HepG2 (cell line): ENCODE measurements at regions not wholly inside any gene's neighbourhood (a gene's known extent, or its start where the extent isn't known, plus 50 kb on each side); places are given as distances from the start of the nearest gene placed in this dataset.
A peak's percentile ranks its signal among the peaks of the same experiment; 100 is the strongest.

Experiments
- BRF2 ChIP-seq: sonication (generic); formaldehyde crosslinking; IDR thresholded peaks from 2 replicates; pipeline ENCODE4 v1.8.1; 2022; ENCODE audit warnings: mild to moderate bottlenecking, missing genetic modification reagents
- CTCF ChIP-seq: sonication (generic); formaldehyde crosslinking; IDR thresholded peaks from 2 replicates; pipeline ENCODE4 v1.5.0; 2020; ENCODE audit warnings: mild to moderate bottlenecking, missing genetic modification reagents, moderate library complexity
- EHMT2 ChIP-seq: fragments of 200-600 bp; sonication (generic); IDR thresholded peaks from 2 replicates; pipeline ENCODE4 v1.7.0; 2017; ENCODE audit warnings: antibody characterized with exemption, low read depth, low read length, borderline replicate concordance
- FIP1L1 ChIP-seq: fragments of 200-400 bp; formaldehyde crosslinking; IDR thresholded peaks from 2 replicates; pipeline ENCODE4 v1.6.1; 2018; ENCODE audit warnings: low read depth, mild to moderate bottlenecking, low read length, moderate library complexity, borderline replicate concordance; ENCODE audit not compliant: insufficient read depth
- FOSL2 ChIP-seq: sonication (generic); formaldehyde crosslinking; IDR thresholded peaks from 2 replicates; pipeline ENCODE4 v1.4.0; 2020; ENCODE audit warnings: missing genetic modification reagents
- FOXK1 ChIP-seq: sonication (generic); formaldehyde crosslinking; IDR thresholded peaks from 2 replicates; pipeline ENCODE4 v1.4.0; 2020; ENCODE audit warnings: low read depth, missing genetic modification reagents, borderline replicate concordance
- HOXA9 ChIP-seq: sonication (generic); formaldehyde crosslinking; IDR thresholded peaks from 2 replicates; pipeline ENCODE4 v1.8.1; 2022; ENCODE audit warnings: missing genetic modification reagents, mild to moderate bottlenecking, moderate library complexity, borderline replicate concordance
- MAFF ChIP-seq: IDR thresholded peaks from 2 replicates; pipeline ENCODE4 v1.6.1; 2011; ENCODE audit warnings: low read depth, low read length, improper control_type of control experiment
- SRF ChIP-seq: IDR thresholded peaks from 2 replicates; pipeline ENCODE4 v1.6.1; 2011; ENCODE audit warnings: mild to moderate bottlenecking, low read depth, low read length, moderate library complexity
- TAF1 ChIP-seq: sonication (generic); formaldehyde crosslinking; IDR thresholded peaks from 2 replicates; pipeline ENCODE4 v1.4.0; 2020; ENCODE audit warnings: missing genetic modification reagents
- YY1 ChIP-seq: IDR thresholded peaks from 2 replicates; pipeline ENCODE4 v1.6.1; 2011; ENCODE audit warnings: low read length, low read depth, moderate library complexity, mild to moderate bottlenecking; ENCODE audit not compliant: insufficient read depth, insufficient replicate concordance
- ZNF234 ChIP-seq: sonication (generic); formaldehyde crosslinking; conservative IDR thresholded peaks from 2 replicates; pipeline ENCODE4 v1.5.1; 2020; ENCODE audit warnings: mild to moderate bottlenecking, missing genetic modification reagents
- ZNF331 ChIP-seq: sonication (generic); formaldehyde crosslinking; IDR thresholded peaks from 2 replicates; pipeline ENCODE4 v1.4.0; 2020; ENCODE audit warnings: missing genetic modification reagents

GRCh38 chr13:104326523-104326922, 1260.3 kb upstream of the SLC10A2 start:
- no peak for TF ChIP-seq BRF2 (CRISPR knock-in tag)
- no peak for TF ChIP-seq YY1
- TF ChIP-seq ZNF331 (CRISPR knock-in tag): no peak
- TF ChIP-seq HOXA9 (CRISPR knock-in tag): no peak
- no peak for TF ChIP-seq FIP1L1
- TF ChIP-seq FOSL2 (CRISPR knock-in tag): no peak
- no peak for TF ChIP-seq TAF1
- TF ChIP-seq CTCF (CRISPR knock-in tag): no peak
- no peak for TF ChIP-seq SRF
- TF ChIP-seq FOXK1 (CRISPR knock-in tag): no peak
- no peak for TF ChIP-seq EHMT2
- TF ChIP-seq ZNF234 (CRISPR knock-in tag): no peak
- TF ChIP-seq MAFF: peak; percentile 87
